GM12864 (cell line): ENCODE measurements at regions not wholly inside any gene's neighbourhood (a gene's known extent, or its start where the extent isn't known, plus 50 kb on each side); places are given as distances from the start of the nearest gene placed in this dataset.

Experiments used
- DNase-seq: peaks from one replicate; pipeline ENCODE4 v3.0.0-alpha.2; 2011; ENCODE audit warnings: low read depth
- H3K4me3 ChIP-seq: 2 replicates; pipeline ENCODE4 v1.5.1; 2011; ENCODE audit warnings: mild to moderate bottlenecking, low read depth, low read length, control low read depth
- CTCF ChIP-seq: IDR thresholded peaks from 2 replicates; pipeline ENCODE4 v1.5.1; 2011; ENCODE audit warnings: low read depth, mild to moderate bottlenecking, moderate library complexity, low read length, control low read depth, inconsistent platforms; ENCODE audit errors: missing control alignments

DNA sequence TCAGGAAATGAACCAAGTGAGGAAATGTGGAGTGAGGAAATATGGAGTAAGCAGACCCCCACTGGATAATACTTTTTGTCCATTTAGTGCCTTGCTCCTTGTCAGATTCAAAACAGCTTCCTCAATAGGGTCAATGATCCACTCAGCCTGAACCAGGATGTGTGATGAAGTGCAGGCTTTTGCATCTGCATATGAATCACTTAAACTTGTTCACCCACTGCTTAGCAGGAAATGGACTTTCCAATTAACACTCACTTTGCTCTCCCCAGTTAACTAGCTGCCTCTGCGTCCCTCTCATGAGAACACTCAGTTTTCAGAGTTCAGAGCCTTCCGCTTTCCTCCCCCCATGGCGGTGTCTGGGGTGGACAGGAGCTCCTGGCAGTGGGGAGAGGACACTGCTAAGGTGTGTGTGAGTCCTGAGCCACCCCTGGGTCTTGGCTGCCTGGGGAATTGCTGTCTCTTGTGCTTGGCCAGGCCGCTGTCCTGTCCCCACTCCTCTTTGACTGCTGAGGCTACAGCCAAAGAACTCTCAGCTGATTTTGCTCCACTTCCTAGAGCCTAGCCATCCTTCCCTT lies 621.8 kb downstream of the CDH26 start:
- no peak for TF ChIP-seq CTCF
- DNase-seq, result no peak
- no peak overlapping the region for H3K4me3 ChIP-seq

GRCh38 chr20:60581606-60582115 lies 623.4 kb downstream of the CDH26 start:
- no peak for TF ChIP-seq CTCF
- no peak for DNase-seq
- H3K4me3 ChIP-seq, result no peak overlapping the region

DNA sequence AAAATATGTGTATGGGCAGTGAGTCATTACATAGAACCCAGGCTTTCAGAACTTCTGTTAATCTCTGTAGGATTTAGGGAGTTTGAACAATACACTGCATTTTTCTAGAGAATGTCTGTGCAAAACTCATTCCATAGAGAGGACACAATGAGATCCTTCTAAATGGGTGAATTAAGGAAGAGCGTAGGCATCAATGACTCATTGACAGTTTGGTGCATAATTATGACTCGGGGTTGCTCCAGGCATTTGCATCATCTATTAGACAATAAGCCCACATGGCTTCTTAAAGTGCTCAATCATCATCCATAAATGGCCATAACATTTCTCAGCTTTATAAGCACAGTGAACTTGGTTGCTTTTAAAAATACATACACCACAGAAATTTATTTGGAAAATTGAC lies 625.5 kb downstream of the CDH26 start:
- DNase-seq, result no peak
- no peak for TF ChIP-seq CTCF

GRCh38 chr20:60584221-60584620 lies 626.0 kb downstream of the CDH26 start:
- TF ChIP-seq CTCF, result no peak
- no peak for DNase-seq
- H3K4me3 ChIP-seq, result no peak overlapping the region

More for the DNA sequence above, 625.5 kb downstream of the CDH26 start:
- H3K4me3 ChIP-seq, result no peak overlapping the region

DNA sequence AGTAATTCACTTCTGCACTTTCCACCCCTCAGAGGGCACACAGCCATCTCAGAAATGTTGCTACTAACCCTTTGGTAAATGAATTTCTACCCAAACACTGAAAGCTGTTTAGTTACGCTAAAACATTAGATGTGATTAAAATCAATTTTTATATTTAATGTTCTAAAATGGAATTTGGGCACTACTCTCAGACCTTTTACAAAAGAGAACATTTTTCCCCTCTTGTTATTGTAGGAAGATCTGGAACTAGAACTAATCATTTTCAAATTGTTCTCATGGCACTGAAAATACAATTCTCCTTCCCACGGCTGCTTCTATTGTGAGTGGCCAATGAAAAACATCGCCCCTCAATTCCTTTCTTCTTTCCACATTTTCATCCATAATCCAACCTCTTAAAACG lies 627.4 kb downstream of the CDH26 start:
- no peak for TF ChIP-seq CTCF
- no peak for DNase-seq
- H3K4me3 ChIP-seq, result no peak overlapping the region

DNA sequence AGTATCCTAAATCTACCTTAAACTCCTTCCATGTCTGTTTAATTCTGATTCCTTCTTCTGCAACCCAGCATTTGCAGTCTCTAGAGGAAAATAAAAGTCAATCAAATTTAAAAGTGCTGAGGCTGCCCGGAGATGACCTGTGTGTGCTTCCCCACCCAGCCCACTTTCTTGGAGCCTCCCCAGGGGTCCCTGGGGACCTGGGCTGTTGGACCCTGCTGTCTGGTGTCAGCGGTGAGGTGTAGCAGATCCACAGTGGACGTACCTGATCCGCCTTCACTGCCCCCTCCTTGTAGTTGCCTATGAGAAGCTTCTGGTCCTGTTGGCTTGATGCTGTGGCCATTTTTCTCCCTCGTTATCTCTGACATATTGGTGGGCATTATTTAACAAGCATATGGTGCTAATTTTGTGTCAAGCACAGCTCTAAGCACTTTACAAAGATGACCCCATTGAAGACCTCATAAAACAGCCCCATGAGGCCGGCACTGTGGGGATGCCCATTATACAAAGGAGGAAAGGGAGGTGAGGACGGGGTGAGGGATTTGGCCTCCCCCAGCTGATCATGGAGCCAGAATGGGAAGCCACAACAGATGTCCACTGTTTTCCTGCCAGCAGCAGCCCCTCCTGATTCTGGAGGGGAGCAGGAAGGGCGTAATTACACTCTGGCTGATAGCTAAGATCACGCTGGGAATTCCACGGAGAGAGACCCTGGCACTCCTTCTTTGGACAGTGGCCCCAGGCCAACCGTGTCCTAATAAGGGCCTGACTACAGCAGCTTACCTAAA lies 628.2 kb downstream of the CDH26 start:
- TF ChIP-seq CTCF, result no peak
- no peak for DNase-seq
- no peak overlapping the region for H3K4me3 ChIP-seq

GRCh38 chr20:60587986-60588385 lies 629.8 kb downstream of the CDH26 start:
- no peak for TF ChIP-seq CTCF
- no peak overlapping the region for H3K4me3 ChIP-seq
- no peak for DNase-seq
